ENCODE measurements at regions not wholly inside any gene's neighbourhood (a gene's known extent, or its start where the extent isn't known, plus 50 kb on each side); places are given as distances from the start of the nearest gene placed in this dataset.
"Not testable (repeated sequence)": the region's sequence is repeated elsewhere in the genome, so short reads cannot be mapped to it uniquely, and the experiment has no call there.

GRCh38 chr12:91741932-91742331 is 403.7 kb downstream of the BTG1 start:
- DNase-seq (ENCODE audit: low spot score), result no peak

DNA sequence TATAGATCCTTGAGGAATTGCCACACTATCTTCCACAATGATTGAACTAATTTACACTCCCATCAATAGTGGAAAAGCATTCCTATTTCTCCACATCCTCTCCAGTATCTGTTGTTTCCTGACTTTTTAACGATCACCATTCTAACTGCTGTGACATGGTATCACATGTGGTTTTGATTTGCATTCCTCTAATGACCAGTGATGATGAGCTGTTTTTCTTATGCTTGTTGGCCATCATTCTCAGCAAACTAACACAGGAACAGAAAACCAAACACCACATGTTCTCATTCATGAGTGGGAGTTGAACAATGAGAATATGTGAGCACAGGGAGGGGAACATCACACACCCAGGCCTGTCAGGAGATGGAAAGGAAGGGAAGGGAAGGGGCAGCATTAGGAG is 411.8 kb downstream of the BTG1 start:
- not testable (repeated sequence) for DNase-seq (ENCODE audit: low spot score)

- no peak for DNase-seq (ENCODE audit: low spot score)
Observed at GRCh38 chr12:91732086-91732485, 413.6 kb downstream of the BTG1 start.

DNA sequence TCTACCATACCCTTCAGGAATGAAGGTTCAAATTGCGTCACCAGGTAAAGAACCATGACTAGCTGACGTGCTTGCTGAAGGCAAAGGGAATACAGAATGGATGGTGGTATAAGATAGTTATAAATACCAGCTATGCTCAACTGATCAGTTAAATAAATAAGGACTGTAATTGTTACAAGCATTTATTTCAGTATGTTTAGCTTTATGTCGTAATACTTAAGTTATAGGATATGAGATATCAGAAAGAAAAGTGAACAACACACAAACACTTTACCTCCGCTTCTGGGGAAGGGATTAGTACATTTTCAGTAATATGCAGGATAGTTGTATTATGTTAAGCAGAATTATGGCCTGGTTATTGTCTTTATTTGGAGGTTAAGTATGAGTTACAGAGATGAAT is 416.1 kb downstream of the BTG1 start:
- no peak for DNase-seq (ENCODE audit: low spot score)

GRCh38 chr12:91723191-91723590 is 422.5 kb downstream of the BTG1 start:
- DNase-seq (ENCODE audit: low spot score), result no peak

GRCh38 chr12:91722072-91722471 is 423.6 kb downstream of the BTG1 start:
- no peak for DNase-seq (ENCODE audit: low spot score)

- DNase-seq (ENCODE audit: low spot score), result no peak
Observed at GRCh38 chr12:91721023-91721422, 424.6 kb downstream of the BTG1 start.

- DNase-seq (ENCODE audit: low spot score), result no peak
Observed at GRCh38 chr12:91718326-91718725, 427.3 kb downstream of the BTG1 start.

DNA sequence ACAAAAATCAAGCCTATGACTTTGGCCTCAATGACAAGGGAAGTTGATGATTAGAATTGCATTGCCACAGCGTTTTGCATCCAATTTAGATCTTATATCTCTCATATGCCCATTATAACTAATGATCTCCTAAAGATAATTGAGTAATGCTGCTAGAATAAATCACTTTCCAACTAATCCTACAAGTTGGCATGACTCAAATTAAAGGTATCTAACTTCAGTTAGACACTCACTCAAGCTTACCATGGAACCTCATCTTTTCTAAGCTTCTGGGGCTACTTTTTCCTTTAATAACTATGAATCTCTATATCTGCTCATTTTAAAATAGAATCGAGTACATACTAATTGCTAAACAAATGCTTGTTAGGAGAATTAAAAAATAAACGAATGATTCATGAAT is 427.8 kb downstream of the BTG1 start:
- no peak for DNase-seq (ENCODE audit: low spot score)

DNA sequence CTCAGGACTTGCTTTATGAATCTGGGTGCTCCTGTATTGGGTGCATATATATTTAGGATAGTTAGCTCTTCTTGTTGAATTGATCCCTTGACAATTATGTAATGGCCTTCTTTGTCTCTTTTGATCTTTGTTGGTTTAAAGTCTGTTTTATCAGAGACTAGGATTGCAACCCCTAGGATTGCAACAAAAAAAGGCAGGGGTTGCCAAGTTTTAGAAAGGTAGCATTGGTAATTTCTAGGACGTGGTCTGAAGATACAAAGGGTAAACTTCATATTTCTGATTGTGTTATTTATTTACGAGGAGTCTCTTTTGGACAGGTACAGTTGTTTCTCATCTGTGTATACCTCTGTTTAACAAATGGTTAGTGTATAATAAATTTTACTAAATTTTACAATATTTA is 433.7 kb downstream of the BTG1 start:
- DNase-seq (ENCODE audit: low spot score), result not testable (repeated sequence)

- no peak for DNase-seq (ENCODE audit: low spot score)
Observed at GRCh38 chr12:91706466-91706865, 439.2 kb downstream of the BTG1 start.

DNA sequence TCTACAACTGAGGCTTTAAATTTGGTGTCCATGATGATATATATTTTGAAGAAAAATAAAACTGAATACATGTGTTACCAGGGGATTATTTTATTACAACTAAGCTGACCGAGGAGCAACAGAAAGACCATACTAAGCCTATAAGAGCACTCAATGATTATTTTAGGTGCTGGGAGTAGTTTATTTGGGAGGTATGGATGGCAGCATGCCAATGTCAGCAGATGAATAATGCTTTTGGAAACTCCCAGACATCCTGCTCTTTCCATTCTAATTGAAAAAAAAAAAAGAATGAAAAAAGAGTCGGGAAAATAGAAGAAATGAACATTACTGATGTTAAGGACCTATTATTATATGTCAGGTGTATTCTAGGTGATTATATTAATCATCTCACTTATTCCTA is 441.2 kb downstream of the BTG1 start:
- DNase-seq (ENCODE audit: low spot score), result no peak

GRCh38 chr12:91703491-91704283 is 442.0 kb downstream of the BTG1 start:
- DNase-seq (ENCODE audit: low spot score), result no peak

DNA sequence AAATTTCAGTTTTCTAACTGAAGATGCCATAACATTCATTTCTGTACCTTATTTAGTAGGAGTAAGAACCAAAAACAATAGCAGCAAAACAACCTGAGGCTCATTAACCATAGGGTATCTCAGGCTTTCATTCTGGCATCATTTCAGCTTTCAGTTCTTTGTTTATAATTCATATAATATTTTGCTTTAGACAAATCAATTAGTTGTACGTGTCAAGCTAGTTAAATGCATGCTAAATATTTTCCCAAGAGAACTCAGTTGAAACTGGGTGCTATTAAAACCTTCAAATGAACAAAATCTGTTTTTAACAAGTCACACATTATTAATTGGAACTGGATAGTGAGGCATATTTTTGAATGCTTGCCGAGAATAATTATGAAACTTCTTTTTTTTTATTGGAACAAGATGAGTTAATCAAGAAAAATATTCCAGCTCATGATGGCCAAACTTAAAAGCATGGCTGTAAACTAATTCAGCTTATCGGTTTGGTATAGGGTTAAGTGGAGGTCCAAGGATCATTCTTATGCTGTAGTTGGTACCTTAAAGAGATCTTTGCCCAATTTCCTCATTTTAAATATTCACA is 442.7 kb downstream of the BTG1 start:
- no peak for DNase-seq (ENCODE audit: low spot score)

- no peak for DNase-seq (ENCODE audit: low spot score)
Observed at GRCh38 chr12:91695964-91696363, 449.7 kb downstream of the BTG1 start.

DNA sequence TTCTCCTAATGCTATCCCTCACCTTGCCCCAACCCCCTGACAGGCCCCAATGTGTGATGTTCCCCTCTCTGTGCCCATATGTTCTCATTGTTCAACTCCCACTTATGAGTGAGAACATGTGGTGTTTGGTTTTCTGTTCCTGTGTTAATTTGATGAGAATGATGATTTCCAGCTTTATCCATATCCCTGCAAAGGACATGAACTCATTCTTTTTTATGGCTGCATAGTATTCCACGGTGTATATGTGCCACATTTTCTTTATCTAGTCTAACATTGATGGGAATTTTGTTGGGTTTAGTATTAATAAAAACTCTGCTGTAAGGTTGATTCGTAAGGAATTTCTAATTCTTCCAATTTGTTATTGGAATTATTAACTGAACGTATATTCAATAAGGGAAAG is 450.2 kb downstream of the BTG1 start:
- not testable (repeated sequence) for DNase-seq (ENCODE audit: low spot score)

GRCh38 chr12:91690531-91690930 is 455.1 kb downstream of the BTG1 start:
- no peak for DNase-seq (ENCODE audit: low spot score)

DNA sequence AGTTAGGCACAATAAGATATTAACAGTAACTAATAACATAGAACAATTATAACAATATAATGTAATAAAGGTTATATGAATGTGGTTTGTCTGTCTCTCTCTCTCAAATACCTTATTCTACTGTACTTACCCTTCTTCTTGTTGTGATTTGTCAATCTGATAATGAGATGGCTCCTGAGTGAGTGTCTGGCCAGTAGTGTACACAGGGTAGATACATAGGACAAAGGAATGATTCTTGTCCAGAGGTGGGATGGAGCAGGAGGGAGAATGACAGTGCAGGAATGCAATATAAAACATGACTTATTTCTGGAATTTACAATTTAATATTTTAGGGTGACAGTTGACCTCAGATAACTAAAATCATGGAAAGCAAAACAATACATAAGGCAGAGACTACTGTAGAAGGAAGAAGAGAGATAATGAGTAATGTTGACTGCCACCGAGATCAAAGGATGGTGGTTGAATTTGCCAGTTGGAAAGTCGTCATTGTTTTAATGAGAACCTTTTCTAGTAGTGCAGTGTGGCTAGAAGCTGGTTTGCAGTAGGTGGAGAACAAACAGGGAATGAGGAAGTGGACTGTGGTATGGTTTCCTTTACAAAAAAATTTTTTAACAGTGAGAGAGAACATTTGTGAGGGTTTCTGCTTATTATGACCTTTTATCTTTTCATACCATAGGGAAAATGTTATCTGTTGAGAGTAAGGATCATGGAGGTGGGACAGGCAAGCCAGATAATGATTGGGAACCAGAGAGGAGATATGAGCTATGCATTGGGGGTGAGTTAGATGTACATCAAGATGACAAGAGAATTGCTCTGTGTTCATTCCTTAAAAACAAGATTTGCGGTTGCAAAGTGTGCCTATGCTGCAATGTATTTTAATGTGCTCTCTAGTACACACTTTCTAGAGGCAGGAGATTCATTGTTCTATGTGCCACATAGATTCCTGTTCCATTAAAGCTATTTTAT is 458.3 kb downstream of the BTG1 start:
- no peak for DNase-seq (ENCODE audit: low spot score)

GRCh38 chr12:91685917-91686316 is 459.7 kb downstream of the BTG1 start:
- DNase-seq (ENCODE audit: low spot score), result no peak

GRCh38 chr12:91681751-91682150 is 463.9 kb downstream of the BTG1 start:
- DNase-seq (ENCODE audit: low spot score), result no peak

DNA sequence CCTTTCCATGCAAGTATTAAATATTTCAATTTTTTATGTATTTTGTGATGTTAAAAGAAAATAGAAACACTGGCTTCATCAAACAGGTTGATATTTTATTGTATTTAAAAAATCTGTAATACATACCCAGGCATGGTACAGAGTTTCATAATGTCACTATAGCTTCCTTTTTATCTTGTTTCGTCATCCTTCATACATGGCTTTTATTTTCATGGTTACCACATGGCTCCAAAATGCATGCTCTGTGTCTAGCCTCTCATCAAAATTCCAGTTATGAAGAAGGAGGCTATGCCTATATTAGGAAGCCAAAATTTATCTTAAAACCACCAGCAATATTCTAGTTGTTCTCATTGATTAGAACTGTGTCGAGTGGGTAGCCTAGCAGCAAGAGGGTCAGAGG is 464.8 kb downstream of the BTG1 start:
- no peak for DNase-seq (ENCODE audit: low spot score)

DNA sequence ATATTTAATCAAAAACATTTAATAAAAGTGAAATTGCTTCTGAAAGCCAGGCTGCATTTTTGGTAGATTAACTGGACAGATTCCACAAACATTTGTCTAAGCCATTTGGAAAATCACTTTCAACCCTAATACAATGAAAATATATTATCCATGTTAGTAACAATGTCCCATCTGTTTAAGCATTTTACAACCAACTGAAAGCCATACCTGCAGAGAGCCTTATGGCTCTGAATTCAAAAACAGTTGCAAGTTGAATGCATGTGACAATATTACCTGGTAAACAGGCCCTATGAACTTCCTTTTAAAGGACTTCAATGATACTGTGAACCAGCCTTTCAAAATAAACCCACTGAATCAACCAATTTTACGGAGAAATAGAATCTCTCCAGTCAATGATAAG is 468.1 kb downstream of the BTG1 start:
- DNase-seq (ENCODE audit: low spot score), result no peak

DNA sequence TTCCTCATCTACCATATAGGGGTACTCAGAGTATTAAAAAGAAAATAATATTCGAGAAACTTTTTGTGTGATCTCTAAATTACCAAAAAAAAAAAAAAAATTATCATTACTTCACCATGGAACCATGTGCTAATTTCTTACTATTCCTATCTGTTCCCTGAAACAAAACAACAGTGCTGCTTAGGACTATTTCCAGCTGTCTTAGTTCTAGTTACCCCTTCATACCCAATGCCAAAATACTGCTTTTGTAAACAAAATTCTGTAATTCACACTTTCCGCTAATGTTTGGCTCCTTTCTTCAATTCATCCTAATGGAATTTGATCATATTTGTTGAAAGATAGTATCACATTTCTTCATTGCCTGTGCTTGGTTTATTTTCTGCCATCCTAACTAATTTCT is 470.2 kb downstream of the BTG1 start:
- no peak for DNase-seq (ENCODE audit: low spot score)

All from putamen (tissue), 1 donor.